GM21576 (cell line): ENCODE measurements at regions not wholly inside any gene's neighbourhood (a gene's known extent, or its start where the extent isn't known, plus 50 kb on each side); places are given as distances from the start of the nearest gene placed in this dataset.

ENCODE experiments used
- ATAC-seq: cut with Tn5 transposase; IDR thresholded peaks from one replicate; pipeline ENCODE4 v1.9.1; 2021; ENCODE audit warnings: mild to moderate bottlenecking, moderate library complexity; ENCODE audit not compliant: unreplicated experiment

DNA sequence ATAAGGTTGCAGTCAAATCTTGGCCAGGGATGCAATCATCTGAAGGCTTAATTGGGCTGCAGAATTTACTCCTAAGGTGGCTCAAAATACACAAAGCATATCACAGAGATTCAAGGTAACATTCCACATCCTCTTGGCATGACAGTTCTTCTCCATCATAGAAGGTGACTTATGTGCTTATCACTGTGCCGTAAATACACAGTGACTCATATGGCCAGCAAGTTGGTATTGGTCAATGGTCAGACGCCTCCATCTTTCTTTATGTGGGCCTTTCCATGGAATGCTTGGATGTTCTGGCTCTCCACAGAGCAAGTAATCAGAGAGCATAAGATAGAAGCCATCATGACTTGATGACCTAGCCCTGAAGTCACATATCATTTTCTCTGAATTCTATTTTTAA is 168.8 kb upstream of the ST8SIA2 start:
- ATAC-seq = no peak

DNA sequence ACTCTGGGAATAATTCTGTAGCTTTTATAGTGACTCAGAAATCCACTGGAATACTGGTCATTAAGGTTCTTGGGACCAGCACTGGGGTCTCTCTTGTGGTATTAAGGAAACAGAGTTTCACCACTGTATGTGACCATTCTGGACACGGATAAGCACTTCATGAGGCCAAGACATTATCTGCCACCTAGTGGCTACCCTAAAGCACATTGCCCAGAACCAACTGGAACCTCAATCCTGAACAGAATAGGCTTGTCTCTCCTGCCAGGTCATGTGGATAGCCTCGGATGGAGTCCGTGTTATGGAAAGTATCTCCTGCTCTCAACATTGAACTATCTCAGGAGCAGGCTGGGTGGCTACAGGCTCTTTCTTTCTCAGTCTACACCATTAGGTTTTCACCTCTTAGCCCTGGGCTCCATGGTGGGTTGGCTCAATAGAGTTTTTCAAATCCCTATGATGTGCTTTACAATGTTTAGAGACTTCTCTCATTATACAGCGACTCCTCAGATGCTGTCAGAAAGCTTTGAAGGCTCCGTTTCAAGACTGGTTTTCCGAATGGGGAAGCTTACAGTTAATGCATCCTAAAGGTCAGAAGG is 167.6 kb upstream of the ST8SIA2 start:
- ATAC-seq = no peak

GRCh38 chr15:92228830-92229229 is 164.9 kb upstream of the ST8SIA2 start:
- no peak for ATAC-seq

GRCh38 chr15:92231461-92231860 is 162.2 kb upstream of the ST8SIA2 start:
- ATAC-seq = no peak

DNA sequence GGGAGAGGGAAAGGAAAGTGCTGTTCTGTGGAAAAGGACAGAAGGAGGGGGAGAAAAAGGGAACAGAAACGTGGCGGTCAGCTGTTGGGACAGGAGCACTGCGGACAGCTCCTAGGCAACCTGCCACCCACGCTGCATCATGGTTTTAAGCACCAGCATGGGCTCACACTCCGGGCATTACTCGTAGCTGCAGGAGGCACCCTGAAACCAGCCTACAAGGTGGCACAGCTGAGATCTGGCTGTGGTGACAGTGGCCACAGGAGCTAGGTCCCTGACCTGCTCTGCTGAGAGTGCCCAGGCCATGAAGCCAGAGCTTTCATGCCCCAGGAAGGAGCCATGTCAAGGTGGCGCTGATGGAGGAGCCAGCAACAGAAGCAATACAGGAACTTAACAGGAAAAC is 161.4 kb upstream of the ST8SIA2 start:
- no peak for ATAC-seq

DNA sequence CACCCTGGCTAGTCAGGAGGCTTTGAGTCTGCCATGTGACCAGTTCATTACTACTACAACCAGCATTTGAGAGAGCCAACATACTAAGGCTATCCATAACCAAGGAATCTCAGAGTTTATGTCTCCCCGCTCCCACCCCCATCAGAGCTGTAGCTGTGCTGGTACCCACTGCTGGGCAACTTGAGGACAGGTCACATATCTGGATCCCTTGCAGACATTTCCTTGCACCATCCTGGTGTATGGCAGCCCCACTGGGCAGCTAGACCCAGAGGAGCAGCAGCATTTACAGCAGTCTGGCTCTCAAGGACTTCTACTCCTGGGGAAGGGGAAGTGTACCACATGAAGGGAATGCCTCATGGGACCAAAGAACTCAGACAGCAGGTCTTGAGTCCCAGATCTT is 160.8 kb upstream of the ST8SIA2 start:
- ATAC-seq = no peak

DNA sequence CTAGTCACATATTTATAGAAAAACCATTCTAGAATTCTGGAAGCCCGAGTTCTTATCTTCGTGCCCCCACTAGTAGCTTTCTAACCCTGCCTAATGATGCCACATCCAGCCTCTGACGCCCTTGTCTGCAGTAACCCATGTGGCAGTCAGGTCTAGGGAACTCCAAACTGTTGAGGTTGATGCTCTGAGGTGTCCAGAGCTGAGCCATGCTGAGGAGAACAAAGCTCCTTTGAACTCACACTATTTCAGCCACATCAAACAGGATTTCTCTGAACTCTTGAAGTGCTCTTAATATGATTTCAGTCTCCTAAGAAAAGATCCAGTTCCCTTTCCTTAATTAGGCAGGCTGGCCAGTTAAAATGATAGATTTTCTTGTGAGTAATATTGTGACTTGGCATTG is 150.5 kb upstream of the ST8SIA2 start:
- ATAC-seq = no peak

DNA sequence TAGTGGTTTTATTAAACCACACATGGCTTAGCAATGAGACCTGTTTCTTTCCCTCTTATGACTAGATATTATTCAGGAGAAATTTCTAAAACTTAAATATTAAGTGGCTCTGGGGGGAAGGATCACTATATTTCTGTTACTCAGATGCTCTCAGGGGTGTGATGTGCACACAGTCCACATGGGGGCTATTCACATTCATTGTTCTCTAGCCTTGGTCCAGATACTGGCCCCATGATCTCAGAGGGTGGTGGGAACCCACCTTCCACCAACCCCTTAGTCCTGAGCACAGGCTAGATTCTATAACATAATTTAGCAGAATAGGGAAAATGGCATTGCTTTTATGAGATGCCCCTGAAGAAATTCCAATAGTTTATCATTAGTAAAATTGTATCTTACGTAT is 149.0 kb upstream of the ST8SIA2 start:
- ATAC-seq = no peak

DNA sequence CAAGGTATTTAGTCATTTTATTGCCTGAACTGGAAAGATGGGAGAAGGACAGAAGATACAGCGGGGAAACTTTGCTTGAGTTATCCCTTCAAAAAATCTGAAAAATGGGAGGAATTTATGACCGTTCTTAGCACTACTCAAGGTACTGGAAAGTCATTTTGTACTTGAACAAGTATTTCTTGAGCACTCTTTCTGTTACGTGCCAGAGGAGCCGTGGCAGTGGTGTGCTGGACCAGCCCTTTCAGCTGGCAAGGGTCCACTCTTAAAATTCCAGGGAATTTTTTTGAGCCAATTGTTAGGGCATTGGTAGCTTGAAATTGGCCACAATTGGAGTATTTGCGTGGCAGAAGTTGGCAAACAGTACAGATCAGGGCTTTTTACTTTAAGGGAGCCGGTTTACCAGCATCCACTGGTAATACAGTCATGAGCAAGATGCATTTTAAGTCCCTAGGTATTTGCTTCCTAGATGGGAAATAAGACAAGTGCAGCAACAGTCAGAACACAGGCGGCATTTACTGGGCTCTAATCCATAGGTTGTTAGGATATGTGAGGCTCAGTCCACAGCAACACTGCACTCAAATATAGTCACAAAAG is 145.9 kb upstream of the ST8SIA2 start:
- no peak for ATAC-seq

- no peak for ATAC-seq
These were observed 126.6 kb upstream of the ST8SIA2 start for GRCh38 chr15:92266796-92267685.

DNA sequence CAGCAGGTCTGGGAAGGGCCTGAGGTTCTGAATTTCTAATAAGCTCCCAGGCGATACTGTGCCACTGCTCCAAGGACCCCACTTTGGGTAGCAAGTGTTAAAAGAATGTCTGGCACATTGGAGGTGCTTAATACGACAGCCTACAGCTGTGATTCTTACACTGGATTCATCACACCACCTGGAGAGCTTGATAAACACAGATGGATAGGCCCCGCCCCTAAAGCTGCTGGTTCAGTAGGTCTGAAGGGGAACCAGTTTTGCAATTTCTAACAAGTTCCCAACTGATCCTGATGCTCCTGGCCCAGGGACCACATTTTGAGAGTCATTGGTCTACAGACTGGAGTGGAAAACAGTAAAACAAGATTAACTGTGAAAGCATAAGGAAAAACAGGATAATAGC is 124.8 kb upstream of the ST8SIA2 start:
- no peak for ATAC-seq

- no peak for ATAC-seq
These were observed 122.5 kb upstream of the ST8SIA2 start for GRCh38 chr15:92271179-92271578.

DNA sequence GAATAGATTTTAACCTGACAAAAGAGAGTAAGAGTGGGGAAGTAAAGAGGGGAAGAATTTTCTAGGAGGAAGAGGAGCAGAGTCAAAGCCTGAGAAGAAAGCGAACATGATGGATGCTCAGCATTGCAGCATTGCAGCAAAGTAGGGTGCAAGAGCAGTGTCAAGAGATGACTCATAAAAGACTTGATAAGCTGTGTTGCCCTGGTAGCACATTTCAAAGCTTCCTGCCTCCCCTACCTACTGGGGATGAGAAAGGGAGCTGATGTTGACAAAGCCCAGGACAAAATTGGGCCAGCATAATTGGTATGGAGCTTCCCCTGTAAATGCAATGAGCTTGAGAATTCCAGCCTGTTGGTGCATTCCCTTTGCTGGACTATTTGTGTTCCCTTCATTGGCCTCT is 121.6 kb upstream of the ST8SIA2 start:
- no peak for ATAC-seq

DNA sequence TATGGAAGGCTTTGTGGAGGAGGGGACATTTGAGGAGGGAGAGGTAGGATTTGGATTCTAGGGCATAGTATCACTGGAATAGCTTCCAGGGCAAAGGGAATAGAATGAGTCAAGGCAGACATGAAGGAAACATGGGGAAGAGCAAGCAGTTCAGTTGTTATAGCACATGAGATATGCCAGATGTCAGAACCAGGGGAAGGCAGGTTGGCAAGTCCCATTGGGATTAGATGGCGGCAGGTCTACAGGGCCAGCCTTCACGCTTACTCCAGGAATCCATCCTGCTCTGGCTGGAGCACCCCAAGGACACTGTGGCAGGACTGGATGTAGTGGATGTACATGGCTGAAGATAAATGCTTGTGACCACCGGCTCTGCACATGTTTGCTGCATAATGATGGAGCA is 120.4 kb upstream of the ST8SIA2 start:
- no peak for ATAC-seq

DNA sequence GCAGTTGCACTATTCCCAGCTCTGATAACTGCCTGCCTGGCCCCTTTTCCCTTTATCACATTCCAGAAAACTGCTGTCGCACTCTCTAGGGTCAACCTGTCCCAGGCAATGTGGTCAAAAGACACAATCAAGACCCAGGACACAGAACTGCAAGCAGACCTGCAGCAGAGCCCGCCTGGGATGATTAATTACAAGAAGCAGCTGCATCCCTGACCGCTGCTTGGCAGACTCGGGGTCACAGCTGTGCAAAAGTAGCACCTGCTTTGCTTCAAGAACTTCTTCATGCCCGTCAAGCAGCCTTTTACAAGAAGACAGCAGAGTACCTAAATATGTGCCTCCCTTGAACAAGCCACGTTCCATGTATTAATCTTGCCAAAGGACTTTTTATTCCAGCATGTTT is 120.0 kb upstream of the ST8SIA2 start:
- no peak for ATAC-seq

DNA sequence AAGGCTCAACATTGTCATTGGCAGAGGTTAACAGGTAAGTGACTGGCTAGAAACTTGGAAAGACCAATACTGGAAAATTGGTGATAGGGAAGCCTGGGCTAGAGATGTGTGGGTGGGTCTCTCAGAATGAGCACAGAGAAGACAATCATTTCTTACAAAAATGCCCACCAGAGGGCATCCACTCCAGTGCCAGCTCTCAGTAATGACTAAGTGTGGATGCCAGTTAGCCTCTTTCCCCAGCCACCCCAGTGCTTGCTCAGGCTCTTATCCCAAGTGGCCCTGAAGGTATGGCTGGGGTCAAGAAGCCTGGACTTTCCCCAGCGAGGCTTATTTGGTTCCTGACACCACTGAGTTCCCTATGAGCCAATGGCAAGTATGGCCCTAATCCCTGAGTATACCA is 115.9 kb upstream of the ST8SIA2 start:
- ATAC-seq = no peak

DNA sequence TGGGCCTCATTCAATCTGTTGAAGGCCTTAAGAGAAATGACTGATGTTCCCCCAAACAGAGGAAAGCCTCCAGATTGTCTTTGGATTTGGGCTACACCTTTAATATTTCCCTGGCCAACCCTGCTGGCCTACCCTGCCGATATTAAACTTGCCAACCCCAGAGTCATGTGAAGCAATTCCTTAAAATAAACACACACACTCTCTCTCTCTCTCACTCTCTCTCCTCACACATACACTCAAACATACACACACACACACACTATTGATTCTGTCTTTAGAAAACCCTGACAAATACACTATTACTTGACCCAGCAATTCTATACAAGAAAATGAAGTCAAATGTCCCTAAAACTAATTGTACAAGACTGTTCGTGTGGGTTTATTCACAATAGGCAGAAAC is 109.9 kb upstream of the ST8SIA2 start:
- no peak for ATAC-seq

DNA sequence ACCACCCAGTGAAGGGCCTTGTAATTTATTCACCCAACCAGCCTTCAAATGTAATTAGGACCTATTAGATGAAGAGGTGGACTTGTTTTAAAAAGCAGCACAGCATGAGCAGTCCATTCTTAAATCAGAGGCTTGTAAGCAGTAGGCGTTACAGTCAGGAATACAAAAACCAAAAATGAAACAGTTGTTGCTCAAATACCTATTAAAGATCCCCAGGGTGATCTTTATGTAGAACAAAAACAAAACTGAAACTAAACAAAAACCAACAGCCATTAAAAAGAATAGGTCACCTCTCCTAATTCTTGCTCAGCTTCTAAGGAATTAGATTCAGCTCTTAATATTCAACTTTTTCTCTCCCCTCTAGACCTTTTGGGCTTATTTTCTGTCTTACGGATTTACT is 104.9 kb upstream of the ST8SIA2 start:
- peak; percentile 90 for ATAC-seq

GRCh38 chr15:92289733-92290132 is 103.9 kb upstream of the ST8SIA2 start:
- ATAC-seq = no peak

DNA sequence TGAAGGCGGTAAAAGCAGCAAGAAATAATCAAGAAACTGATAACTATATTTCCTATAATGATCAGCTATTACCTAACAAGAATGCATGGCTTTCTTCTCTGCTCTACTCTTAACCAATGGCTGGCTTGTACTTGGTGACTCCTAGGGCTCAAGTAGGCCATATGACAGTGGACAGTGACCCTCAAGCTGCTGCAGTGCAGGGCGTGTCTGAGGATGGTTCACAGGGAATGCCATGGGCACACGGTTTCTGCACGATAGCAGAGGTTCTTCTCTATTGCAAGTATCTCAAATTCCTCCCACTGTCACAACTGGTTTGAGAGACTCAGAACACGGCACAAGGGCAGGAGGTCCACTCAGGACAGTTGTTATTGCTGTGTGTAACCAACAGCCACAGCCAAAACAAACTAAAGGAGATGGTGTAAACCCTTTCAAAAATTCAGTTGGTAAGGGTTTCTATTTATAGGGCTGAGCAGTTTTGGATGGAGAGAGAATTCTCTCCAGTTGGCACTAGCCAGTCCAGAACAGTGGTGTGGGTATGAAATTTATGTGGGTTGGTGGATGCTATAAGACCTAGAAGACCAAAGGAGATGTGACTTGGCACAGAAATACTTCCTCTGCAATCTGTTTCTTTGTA is 103.2 kb upstream of the ST8SIA2 start:
- ATAC-seq = no peak

- no peak for ATAC-seq
These were observed 101.8 kb upstream of the ST8SIA2 start for GRCh38 chr15:92291900-92292299.

- no peak for ATAC-seq
These were observed 98.9 kb upstream of the ST8SIA2 start for GRCh38 chr15:92294759-92295158.
